Thyroid gland (tissue), 4 donors: ENCODE measurements at regions not wholly inside any gene's neighbourhood (a gene's known extent, or its start where the extent isn't known, plus 50 kb on each side); places are given as distances from the start of the nearest gene placed in this dataset.

Experiments
- CTCF ChIP-seq, 6 experiments: fragments of 200-600 bp in 3 of 6; fragments of 450-650 bp in 3 of 6; sonication (generic) in 3 of 6; IDR thresholded peaks; one replicate each; pipeline ENCODE4 v1.5.1; 2016 to 2019; ENCODE audit warnings: antibody characterized with exemption in 6 of 6, mild to moderate bottlenecking in 2 of 6, inconsistent platforms in 1 of 6, moderate library complexity in 1 of 6
- POLR2A ChIP-seq, 2 donors: fragments of 450-650 bp; IDR thresholded peaks; one replicate each; pipeline ENCODE4 v1.6.1; 2017; ENCODE audit warnings: antibody characterized with exemption in 2 of 2, mild to moderate bottlenecking in 2 of 2, moderate library complexity in 1 of 2

- TF ChIP-seq CTCF (IDR thresholded peaks at IDR 0.05) (no peak), POLR2A (IDR thresholded peaks at IDR 0.05) (no peak)
Observed at GRCh38 chr22:49209452-49210195, 618.0 kb downstream of the BRD1 start.
